ENCODE measurements at regions not wholly inside any gene's neighbourhood (a gene's known extent, or its start where the extent isn't known, plus 50 kb on each side); places are given as distances from the start of the nearest gene placed in this dataset.
A peak's percentile ranks its signal among the peaks of the same experiment; 100 is the strongest.

GRCh38 chr9:38228331-38229103 lies 159.5 kb upstream of the SHB start:
- Histone ChIP-seq H3K9me2 (ENCODE audit: low read depth, low read length) (no peaks in the 10 kb centered on the region), H3K4me3 (ENCODE audit: low read depth, low read length, poor library complexity, severe bottlenecking) (no peak overlapping the region), H4K20me1 (ENCODE audit: insufficient read depth, low read length) (no peaks in the 10 kb centered on the region), H3K4me2 (ENCODE audit: low read length) (no peak overlapping the region), H3K79me2 (ENCODE audit: insufficient read depth, low read length) (no peaks in the 10 kb centered on the region), H3K9ac (ENCODE audit: low read length) (no peak overlapping the region), H3K4me1 (ENCODE audit: insufficient read depth, low read length, severe bottlenecking) (peaks cover 13% of the 10 kb centered on the region), H3K36me3 (ENCODE audit: insufficient read depth, low read length) (no peaks in the 10 kb centered on the region), H3K27ac (ENCODE audit: low read depth, low read length, poor library complexity, severe bottlenecking) (no peak overlapping the region), H3F3A (ENCODE audit: insufficient read depth, low read length) (no peaks in the 10 kb centered on the region), H3K9me3 (ENCODE audit: low read length) (no peaks in the 10 kb centered on the region), H3K27me3 (ENCODE audit: insufficient read depth, low read length) (peaks cover 15% of the 10 kb centered on the region; the same call in 1 of the 2 replicates), H2AFZ (ENCODE audit: low read length) (no peak overlapping the region)
- TF ChIP-seq EZH2 (IDR thresholded peaks at IDR 0.05; ENCODE audit: borderline replicate concordance, low read length) (no peak), CTCF (IDR thresholded peaks at IDR 0.05; ENCODE audit: low read length) (no peak)

GRCh38 chr9:38227656-38228055 lies 158.6 kb upstream of the SHB start:
- no peaks in the 10 kb centered on the region for H4K20me1 ChIP-seq (ENCODE audit: insufficient read depth, low read length)
- no peaks in the 10 kb centered on the region for H3K9me2 ChIP-seq (ENCODE audit: low read depth, low read length)
- H3K27ac ChIP-seq (ENCODE audit: low read depth, low read length, poor library complexity, severe bottlenecking) = no peak overlapping the region
- H3K4me1 ChIP-seq (ENCODE audit: insufficient read depth, low read length, severe bottlenecking) = peaks cover 13% of the 10 kb centered on the region
- H3K79me2 ChIP-seq (ENCODE audit: insufficient read depth, low read length) = no peaks in the 10 kb centered on the region
- peaks cover 14% of the 10 kb centered on the region; the same call in 1 of the 2 replicates for H3K27me3 ChIP-seq (ENCODE audit: insufficient read depth, low read length)
- TF ChIP-seq CTCF (IDR thresholded peaks at IDR 0.05; ENCODE audit: low read length) (no peak), EZH2 (IDR thresholded peaks at IDR 0.05; ENCODE audit: borderline replicate concordance, low read length) (no peak)
- no peaks in the 10 kb centered on the region for H3K9me3 ChIP-seq (ENCODE audit: low read length)
- no peaks in the 10 kb centered on the region for H3F3A ChIP-seq (ENCODE audit: insufficient read depth, low read length)
- H3K4me3 ChIP-seq (ENCODE audit: low read depth, low read length, poor library complexity, severe bottlenecking) = peak overlapping the region; percentile 53
- H3K4me2 ChIP-seq (ENCODE audit: low read length) = peak overlapping the region; percentile 68
- no peak overlapping the region for H2AFZ ChIP-seq (ENCODE audit: low read length)
- no peak overlapping the region; the same call in 1 of the 2 replicates for H3K9ac ChIP-seq (ENCODE audit: low read length)
- H3K36me3 ChIP-seq (ENCODE audit: insufficient read depth, low read length) = no peaks in the 10 kb centered on the region

GRCh38 chr9:38227061-38227540 lies 158.1 kb upstream of the SHB start:
- no peaks in the 10 kb centered on the region for H3K9me3 ChIP-seq (ENCODE audit: low read length)
- no peaks in the 10 kb centered on the region for H3K36me3 ChIP-seq (ENCODE audit: insufficient read depth, low read length)
- H3K4me1 ChIP-seq (ENCODE audit: insufficient read depth, low read length, severe bottlenecking) = peaks cover 13% of the 10 kb centered on the region
- H3K4me2 ChIP-seq (ENCODE audit: low read length) = peak overlapping the region; percentile 68
- no peak overlapping the region for H2AFZ ChIP-seq (ENCODE audit: low read length)
- H3K9me2 ChIP-seq (ENCODE audit: low read depth, low read length) = no peaks in the 10 kb centered on the region
- peaks cover 10% of the 10 kb centered on the region; the same call in 1 of the 2 replicates for H3K27me3 ChIP-seq (ENCODE audit: insufficient read depth, low read length)
- H3K9ac ChIP-seq (ENCODE audit: low read length) = peak overlapping the region; percentile 9; the same call in 1 of the 2 replicates
- no peak for TF ChIP-seq EZH2 (IDR thresholded peaks at IDR 0.05; ENCODE audit: borderline replicate concordance, low read length)
- TF ChIP-seq CTCF (IDR thresholded peaks at IDR 0.05; ENCODE audit: low read length) = no peak
- no peak overlapping the region for H3K27ac ChIP-seq (ENCODE audit: low read depth, low read length, poor library complexity, severe bottlenecking)
- no peaks in the 10 kb centered on the region for H4K20me1 ChIP-seq (ENCODE audit: insufficient read depth, low read length)
- peak overlapping the region; percentile 53 for H3K4me3 ChIP-seq (ENCODE audit: low read depth, low read length, poor library complexity, severe bottlenecking)
- H3K79me2 ChIP-seq (ENCODE audit: insufficient read depth, low read length) = no peaks in the 10 kb centered on the region
- H3F3A ChIP-seq (ENCODE audit: insufficient read depth, low read length) = no peaks in the 10 kb centered on the region

All from OCI-LY1 (cell line).